ENCODE measurements at regions not wholly inside any gene's neighbourhood (a gene's known extent, or its start where the extent isn't known, plus 50 kb on each side); places are given as distances from the start of the nearest gene placed in this dataset.

DNA sequence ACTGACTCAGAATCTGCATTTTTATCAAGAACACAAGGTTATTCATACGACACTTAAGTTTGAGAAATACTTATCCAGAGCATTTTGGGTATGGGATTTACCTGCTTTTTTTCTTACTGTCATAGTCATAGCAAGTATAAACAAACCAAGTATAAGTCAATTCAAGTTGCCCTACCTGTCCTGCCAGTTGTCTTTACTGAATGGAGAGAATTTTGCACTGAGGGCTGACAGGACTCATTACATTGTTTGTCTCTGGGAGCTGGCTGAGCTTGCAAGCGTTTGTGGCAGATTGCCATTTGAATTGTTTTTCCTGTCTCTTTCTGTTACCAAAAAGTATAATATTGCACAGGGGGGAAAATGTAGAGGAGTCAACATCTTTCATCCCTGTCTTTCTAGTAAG is 278.9 kb upstream of the MAGEC2 start:
- ATAC-seq: no peak
- CTCF ChIA-PET: no interaction called here
- Histone ChIP-seq H3K4me3 (no peak overlapping the region), H3K4me2 (no peak overlapping the region), H3K4me1 (no peaks in the 10 kb centered on the region), H3K9me3 (no peaks in the 10 kb centered on the region), H3K27ac (no peak overlapping the region)
- POLR2A ChIA-PET: no interaction called here
- no peak for TF ChIP-seq CBX2 (IDR thresholded peaks at IDR 0.05; ENCODE audit: borderline replicate concordance, low read depth)
- TF ChIP-seq, protein P1, sequence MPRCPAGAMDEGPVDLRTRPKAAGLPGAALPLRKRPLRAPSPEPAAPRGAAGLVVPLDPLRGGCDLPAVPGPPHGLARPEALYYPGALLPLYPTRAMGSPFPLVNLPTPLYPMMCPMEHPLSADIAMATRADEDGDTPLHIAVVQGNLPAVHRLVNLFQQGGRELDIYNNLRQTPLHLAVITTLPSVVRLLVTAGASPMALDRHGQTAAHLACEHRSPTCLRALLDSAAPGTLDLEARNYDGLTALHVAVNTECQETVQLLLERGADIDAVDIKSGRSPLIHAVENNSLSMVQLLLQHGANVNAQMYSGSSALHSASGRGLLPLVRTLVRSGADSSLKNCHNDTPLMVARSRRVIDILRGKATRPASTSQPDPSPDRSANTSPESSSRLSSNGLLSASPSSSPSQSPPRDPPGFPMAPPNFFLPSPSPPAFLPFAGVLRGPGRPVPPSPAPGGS (IDR thresholded peaks at IDR 0.05): no peak
- no peak for TF ChIP-seq FOXS1 (CRISPR knock-in tag; IDR thresholded peaks at IDR 0.05)
- TF ChIP-seq NR3C1 (IDR thresholded peaks at IDR 0.05): no peak
- no peak for TF ChIP-seq ZFP36 (IDR thresholded peaks at IDR 0.05; ENCODE audit: borderline replicate concordance, partially characterized antibody)
- TF ChIP-seq, protein P2, sequence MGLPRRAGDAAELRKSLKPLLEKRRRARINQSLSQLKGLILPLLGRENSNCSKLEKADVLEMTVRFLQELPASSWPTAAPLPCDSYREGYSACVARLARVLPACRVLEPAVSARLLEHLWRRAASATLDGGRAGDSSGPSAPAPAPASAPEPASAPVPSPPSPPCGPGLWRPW (IDR thresholded peaks at IDR 0.05): no peak
- TF ChIP-seq HDAC2 (IDR thresholded peaks at IDR 0.05): no peak
- TF ChIP-seq, protein P3, sequence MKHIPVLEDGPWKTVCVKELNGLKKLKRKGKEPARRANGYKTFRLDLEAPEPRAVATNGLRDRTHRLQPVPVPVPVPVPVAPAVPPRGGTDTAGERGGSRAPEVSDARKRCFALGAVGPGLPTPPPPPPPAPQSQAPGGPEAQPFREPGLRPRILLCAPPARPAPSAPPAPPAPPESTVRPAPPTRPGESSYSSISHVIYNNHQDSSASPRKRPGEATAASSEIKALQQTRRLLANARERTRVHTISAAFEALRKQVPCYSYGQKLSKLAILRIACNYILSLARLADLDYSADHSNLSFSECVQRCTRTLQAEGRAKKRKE (CRISPR knock-in tag; IDR thresholded peaks at IDR 0.05; ENCODE audit: low read depth): no peak
- TF ChIP-seq EP300 (IDR thresholded peaks at IDR 0.05): no peak
- TF ChIP-seq, protein P4, sequence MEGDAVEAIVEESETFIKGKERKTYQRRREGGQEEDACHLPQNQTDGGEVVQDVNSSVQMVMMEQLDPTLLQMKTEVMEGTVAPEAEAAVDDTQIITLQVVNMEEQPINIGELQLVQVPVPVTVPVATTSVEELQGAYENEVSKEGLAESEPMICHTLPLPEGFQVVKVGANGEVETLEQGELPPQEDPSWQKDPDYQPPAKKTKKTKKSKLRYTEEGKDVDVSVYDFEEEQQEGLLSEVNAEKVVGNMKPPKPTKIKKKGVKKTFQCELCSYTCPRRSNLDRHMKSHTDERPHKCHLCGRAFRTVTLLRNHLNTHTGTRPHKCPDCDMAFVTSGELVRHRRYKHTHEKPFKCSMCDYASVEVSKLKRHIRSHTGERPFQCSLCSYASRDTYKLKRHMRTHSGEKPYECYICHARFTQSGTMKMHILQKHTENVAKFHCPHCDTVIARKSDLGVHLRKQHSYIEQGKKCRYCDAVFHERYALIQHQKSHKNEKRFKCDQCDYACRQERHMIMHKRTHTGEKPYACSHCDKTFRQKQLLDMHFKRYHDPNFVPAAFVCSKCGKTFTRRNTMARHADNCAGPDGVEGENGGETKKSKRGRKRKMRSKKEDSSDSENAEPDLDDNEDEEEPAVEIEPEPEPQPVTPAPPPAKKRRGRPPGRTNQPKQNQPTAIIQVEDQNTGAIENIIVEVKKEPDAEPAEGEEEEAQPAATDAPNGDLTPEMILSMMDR (IDR thresholded peaks at IDR 0.05): no peak
- no peak for TF ChIP-seq BHLHE40 (IDR thresholded peaks at IDR 0.05; ENCODE audit: low read depth, low read length)
- TF ChIP-seq RARB (CRISPR knock-in tag; IDR thresholded peaks at IDR 0.05): no peak
- no peak for TF ChIP-seq RAD21 (conservative IDR thresholded peaks at IDR 0.05 in 1 of 2, IDR thresholded peaks at IDR 0.05 in 1 of 2)
- no peak for TF ChIP-seq NFE2L2 (conservative IDR thresholded peaks at IDR 0.05; ENCODE audit: low read length)
- TF ChIP-seq ESRRA (IDR thresholded peaks at IDR 0.05; ENCODE audit: borderline replicate concordance, low read length): no peak
- no peak for TF ChIP-seq HOXB13 (CRISPR knock-in tag; IDR thresholded peaks at IDR 0.05; ENCODE audit: low read depth)
- TF ChIP-seq RNF2 (IDR thresholded peaks at IDR 0.05; ENCODE audit: borderline replicate concordance, low read depth): no peak
- DNase-seq (ENCODE audit: low read depth in 1 of 2, low spot score in 1 of 2): no peak
- WGBS (ENCODE audit: missing lambda C conversion rate): 10% methylated on average over 2 of the region's 2 CpGs
- no peak for FAIRE-seq

DNA sequence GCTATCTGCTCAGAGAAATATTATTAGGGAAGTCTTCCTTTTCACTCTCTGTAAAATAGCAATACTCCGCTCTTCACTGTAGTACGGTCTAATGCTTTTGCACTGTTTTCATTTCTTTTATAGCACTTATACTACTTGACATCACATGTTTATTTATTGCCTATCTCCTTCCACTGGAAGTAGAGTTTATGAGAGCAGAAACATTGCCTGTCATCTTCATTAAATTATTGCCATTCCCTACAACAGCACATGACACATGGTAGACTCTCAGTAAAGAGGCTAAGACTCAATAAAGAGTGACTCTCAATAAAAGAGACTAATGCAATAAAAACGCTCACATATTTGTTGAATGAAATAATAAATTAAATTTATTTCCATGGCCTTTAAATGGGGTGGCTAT is 241.3 kb upstream of the MAGEC2 start:
- no peak for ATAC-seq
- no peak for DNase-seq (ENCODE audit: low read depth in 1 of 2, low spot score in 1 of 2)
- 48% methylated on average over 3 of the region's 3 CpGs for WGBS (ENCODE audit: missing lambda C conversion rate)
- FAIRE-seq: no peak
- Histone ChIP-seq H3K27ac (no peak overlapping the region), H3K4me3 (no peak overlapping the region), H3K4me2 (no peak overlapping the region), H3K4me1 (no peaks in the 10 kb centered on the region), H3K9me3 (no peaks in the 10 kb centered on the region)
- no peak for TF ChIP-seq MAZ (IDR thresholded peaks at IDR 0.05; ENCODE audit: borderline replicate concordance, low read depth, low read length)
- no peak for TF ChIP-seq NFE2L2 (conservative IDR thresholded peaks at IDR 0.05; ENCODE audit: low read length)
- TF ChIP-seq HOXB13 (CRISPR knock-in tag; IDR thresholded peaks at IDR 0.05; ENCODE audit: low read depth): no peak
- no peak for TF ChIP-seq RFX5 (IDR thresholded peaks at IDR 0.05)
- TF ChIP-seq TFCP2L1 (CRISPR knock-in tag; IDR thresholded peaks at IDR 0.05): no peak
- no peak for TF ChIP-seq ZFP36 (IDR thresholded peaks at IDR 0.05; ENCODE audit: borderline replicate concordance, partially characterized antibody)
- TF ChIP-seq ESRRA (IDR thresholded peaks at IDR 0.05; ENCODE audit: borderline replicate concordance, low read length): no peak
- TF ChIP-seq CHD2 (IDR thresholded peaks at IDR 0.05; ENCODE audit: low read length, partially characterized antibody): no peak
- TF ChIP-seq RNF2 (IDR thresholded peaks at IDR 0.05; ENCODE audit: borderline replicate concordance, low read depth): no peak
- no peak for TF ChIP-seq ZNF302 (CRISPR knock-in tag; IDR thresholded peaks at IDR 0.05)
- TF ChIP-seq RCOR1 (IDR thresholded peaks at IDR 0.05; ENCODE audit: low read depth, low read length): no peak
- TF ChIP-seq JUNB (IDR thresholded peaks at IDR 0.05): no peak
- TF ChIP-seq EHF (CRISPR knock-in tag; IDR thresholded peaks at IDR 0.05): no peak
- TF ChIP-seq, protein P5, sequence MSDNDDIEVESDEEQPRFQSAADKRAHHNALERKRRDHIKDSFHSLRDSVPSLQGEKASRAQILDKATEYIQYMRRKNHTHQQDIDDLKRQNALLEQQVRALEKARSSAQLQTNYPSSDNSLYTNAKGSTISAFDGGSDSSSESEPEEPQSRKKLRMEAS (IDR thresholded peaks at IDR 0.05): no peak
- POLR2A ChIA-PET: no interaction called here
- CTCF ChIA-PET: no interaction called here

All from A549 (cell line).